CD14-positive monocyte (primary cell): ENCODE measurements at regions not wholly inside any gene's neighbourhood (a gene's known extent, or its start where the extent isn't known, plus 50 kb on each side); places are given as distances from the start of the nearest gene placed in this dataset.

Experiments
- DNase-seq, 3 donors: peaks; one replicate each; pipeline ENCODE4 v3.0.0-alpha.2; 2011 to 2022
- H2AFZ ChIP-seq: 2 replicates; pipeline ENCODE4 v1.6.0; 2012; ENCODE audit warnings: mild to moderate bottlenecking, low read depth, low read length, inconsistent platforms; ENCODE audit not compliant: insufficient read depth, poor library complexity, severe bottlenecking
- H3K27ac ChIP-seq, 2 donors: 1 replicate in 1 of 2; 2 replicates in 1 of 2; pipeline ENCODE4 v1.5.1; 2012 to 2013; ENCODE audit warnings: low read length in 2 of 2, control low read depth in 1 of 2, inconsistent platforms in 1 of 2, low read depth in 1 of 2, mild to moderate bottlenecking in 1 of 2
- H3K27me3 ChIP-seq, 2 donors: one replicate each; pipeline versions ENCODE4 v1.6.0 to v1.6.1; 2011 to 2013; ENCODE audit warnings: low read length in 2 of 2; ENCODE audit not compliant: control insufficient read depth in 2 of 2, insufficient read depth in 2 of 2
- H3K36me3 ChIP-seq, 2 donors: replicated peaks in 1 of 2; 1 replicate in 1 of 2; 2 replicates in 1 of 2; pipeline versions ENCODE4 v1.5.1 to v1.6.1; 2012 to 2013; ENCODE audit warnings: low read length in 2 of 2, control low read depth in 1 of 2, inconsistent platforms in 1 of 2, mild to moderate bottlenecking in 1 of 2; ENCODE audit not compliant: insufficient read depth in 2 of 2, control insufficient read depth in 1 of 2
- H3K4me1 ChIP-seq, 2 donors: 1 replicate in 1 of 2; 2 replicates in 1 of 2; pipeline versions ENCODE4 v1.5.1 to v1.6.1; 2012 to 2013; ENCODE audit warnings: low read length in 2 of 2, control low read depth in 1 of 2, inconsistent platforms in 1 of 2, mild to moderate bottlenecking in 1 of 2, moderate library complexity in 1 of 2; ENCODE audit not compliant: insufficient read depth in 2 of 2, control insufficient read depth in 1 of 2
- H3K4me2 ChIP-seq: replicated peaks from 2 replicates; pipeline ENCODE3; 2012; ENCODE audit warnings: low read length, moderate library complexity, mild to moderate bottlenecking; ENCODE audit not compliant: poor library complexity, severe bottlenecking; ENCODE audit errors: extremely low read depth
- H3K4me3 ChIP-seq, 3 experiments: fragments of 200-600 bp in 1 of 3; sonication (generic) in 1 of 3; replicated peaks in 1 of 3; 1 replicate in 2 of 3; 2 replicates in 1 of 3; pipeline ENCODE4 v1.5.1; 2011 to 2013; ENCODE audit warnings: low read length in 3 of 3, mild to moderate bottlenecking in 3 of 3, control low read depth in 2 of 3, low read depth in 2 of 3, inconsistent platforms in 1 of 3, moderate library complexity in 1 of 3
- H3K79me2 ChIP-seq: 2 replicates; pipeline ENCODE4 v1.6.0; 2012; ENCODE audit warnings: mild to moderate bottlenecking, control low read depth, inconsistent platforms, low read length, moderate library complexity; ENCODE audit not compliant: insufficient read depth
- H3K9ac ChIP-seq: 2 replicates; pipeline ENCODE4 v1.6.0; 2017; ENCODE audit warnings: low read length, mild to moderate bottlenecking; ENCODE audit not compliant: insufficient read depth, poor library complexity, severe bottlenecking
- H3K9me3 ChIP-seq, 2 donors: replicated peaks in 1 of 2; 1 replicate in 1 of 2; 2 replicates in 1 of 2; pipeline versions ENCODE4 v1.5.1 to v1.6.1; 2012 to 2013; ENCODE audit warnings: low read length in 2 of 2, control low read depth in 1 of 2; ENCODE audit not compliant: control insufficient read depth in 1 of 2, insufficient read depth in 1 of 2
- H4K20me1 ChIP-seq: 2 replicates; pipeline ENCODE4 v1.6.0; 2012; ENCODE audit warnings: mild to moderate bottlenecking, low read length, control low read depth, moderate library complexity; ENCODE audit not compliant: insufficient read depth
- H3K27ac Mint-ChIP-seq, 7 donors: one replicate each; pipeline ENCODE4 v1.8.0; 2020; ENCODE audit warnings: mild to moderate bottlenecking in 7 of 7, mixed read lengths in 7 of 7, moderate library complexity in 6 of 7, inconsistent platforms in 2 of 7
- H3K27me3 Mint-ChIP-seq, 3 donors: one replicate each; pipeline ENCODE4 v1.8.0; 2021 to 2022; ENCODE audit warnings: low read depth in 3 of 3, mild to moderate bottlenecking in 3 of 3, mixed read lengths in 3 of 3, moderate library complexity in 3 of 3, inconsistent platforms in 1 of 3
- H3K36me3 Mint-ChIP-seq, 2 donors: one replicate each; pipeline ENCODE4 v1.8.0; 2020; ENCODE audit warnings: mixed read lengths in 2 of 2, inconsistent platforms in 1 of 2, mild to moderate bottlenecking in 1 of 2
- H3K4me1 Mint-ChIP-seq: one replicate; pipeline ENCODE4 v1.8.0; 2020; ENCODE audit warnings: mild to moderate bottlenecking, mixed read lengths
- H3K4me3 Mint-ChIP-seq, 2 donors: one replicate each; pipeline ENCODE4 v1.8.0; 2020; ENCODE audit warnings: mild to moderate bottlenecking in 2 of 2, mixed read lengths in 2 of 2, moderate library complexity in 1 of 2
- H3K9me3 Mint-ChIP-seq, 7 donors: one replicate each; pipeline ENCODE4 v1.8.0; 2020 to 2022; ENCODE audit warnings: mixed read lengths in 7 of 7, mild to moderate bottlenecking in 6 of 7, moderate library complexity in 6 of 7, inconsistent platforms in 2 of 7
- CTCF ChIP-seq: fragments of 200-600 bp; IDR thresholded peaks from one replicate; pipeline ENCODE4 v1.8.0; 2022; ENCODE audit warnings: antibody characterized with exemption, mild to moderate bottlenecking
- WGBS: methylation state at CpG from one replicate; pipeline ENCODE4 v1.1.5; 2013; ENCODE audit warnings: missing lambda C conversion rate; ENCODE audit not compliant: insufficient coverage; 5-methylcytosine and 5-hydroxymethylcytosine counted together
- intact Hi-C, 2 donors: fragments of 100-400 bp; cut with micrococcal nuclease; formaldehyde crosslinking; loops; one replicate each; pipeline versions ENCODE4 v1.15.0 to v1.15.1; 2023

GRCh38 chr5:125713109-125713805 lies 710.0 kb upstream of the GRAMD2B start:
- H3K4me3 Mint-ChIP-seq: no peak overlapping the region
- no peak overlapping the region for H3K27ac Mint-ChIP-seq
- H3K9me3 Mint-ChIP-seq: peaks cover 0 to 9% (median 5%) of the 10 kb centered on the region in 7 donors
- TF ChIP-seq CTCF: no peak
- H3K27me3 Mint-ChIP-seq: no peaks in the 10 kb centered on the region
- H3K4me1 Mint-ChIP-seq: no peaks in the 10 kb centered on the region
- H3K36me3 Mint-ChIP-seq: no peaks in the 10 kb centered on the region
- H3K4me3 ChIP-seq: no peak overlapping the region
- intact Hi-C loops: no loop called here
- DNase-seq: no peak
- no peak overlapping the region for H3K9ac ChIP-seq
- H3K36me3 ChIP-seq: no peaks in the 10 kb centered on the region
- H3K4me1 ChIP-seq: no peaks in the 10 kb centered on the region
- no peak overlapping the region for H3K4me2 ChIP-seq
- H3K9me3 ChIP-seq: peaks cover 3 to 27% of the 10 kb centered on the region in 2 donors
- H3K79me2 ChIP-seq: no peaks in the 10 kb centered on the region
- no peak overlapping the region for H2AFZ ChIP-seq
- H3K27me3 ChIP-seq: no peaks in the 10 kb centered on the region
- H3K27ac ChIP-seq: no peak overlapping the region
- no peaks in the 10 kb centered on the region for H4K20me1 ChIP-seq
- WGBS: 93% methylated on average over 3 of the region's 8 CpGs

GRCh38 chr5:125715216-125715615 lies 708.0 kb upstream of the GRAMD2B start:
- H3K27me3 Mint-ChIP-seq: no peaks in the 10 kb centered on the region
- H3K4me2 ChIP-seq: no peak overlapping the region
- no peaks in the 10 kb centered on the region for H3K36me3 Mint-ChIP-seq
- no peak overlapping the region for H3K27ac ChIP-seq
- DNase-seq: no peak
- no peaks in the 10 kb centered on the region for H4K20me1 ChIP-seq
- no peak overlapping the region for H3K4me3 ChIP-seq
- no peak overlapping the region for H3K4me3 Mint-ChIP-seq
- no peaks in the 10 kb centered on the region for H3K27me3 ChIP-seq
- H3K9ac ChIP-seq: no peak overlapping the region
- intact Hi-C loops: no loop called here
- peaks cover 0 to 20% of the 10 kb centered on the region in 2 donors for H3K9me3 ChIP-seq
- H3K36me3 ChIP-seq: no peaks in the 10 kb centered on the region
- H2AFZ ChIP-seq: no peak overlapping the region
- H3K4me1 ChIP-seq: no peaks in the 10 kb centered on the region
- H3K27ac Mint-ChIP-seq: no peak overlapping the region
- peaks cover 0 to 4% (median 2%) of the 10 kb centered on the region in 7 donors for H3K9me3 Mint-ChIP-seq
- no peak for TF ChIP-seq CTCF
- H3K79me2 ChIP-seq: no peaks in the 10 kb centered on the region
- no peaks in the 10 kb centered on the region for H3K4me1 Mint-ChIP-seq
- no CpG with 5 or more reads among the region's 2 CpGs for WGBS
